ENCODE measurements at regions not wholly inside any gene's neighbourhood (a gene's known extent, or its start where the extent isn't known, plus 50 kb on each side); places are given as distances from the start of the nearest gene placed in this dataset.
"Not testable (repeated sequence)": the region's sequence is repeated elsewhere in the genome, so short reads cannot be mapped to it uniquely, and the experiment has no call there.

DNA sequence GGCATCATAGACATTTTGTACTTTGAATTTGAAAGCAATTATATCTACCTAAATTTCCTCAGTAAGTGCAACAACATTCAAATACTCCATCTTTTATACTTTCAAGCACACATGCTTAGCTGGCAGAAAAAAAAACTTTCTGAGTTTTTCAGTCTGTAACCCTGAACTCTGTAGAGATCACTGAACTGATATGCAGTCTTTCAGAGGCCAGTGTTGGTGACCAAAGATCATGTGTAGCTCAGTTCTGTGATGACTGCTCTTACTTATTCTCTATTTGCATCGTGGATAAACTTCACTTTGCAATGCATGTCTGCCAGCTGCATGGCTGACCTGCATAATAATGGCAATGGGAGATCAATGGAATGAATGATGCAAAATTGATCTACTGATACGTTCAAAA, 431.3 kb downstream of the FRK start:
- DNase-seq, result no peak
- Mint-ChIP-seq H3K27ac (no peak overlapping the region), H3K9me3 (no peaks in the 10 kb centered on the region), H3K4me3 (no peak overlapping the region), H3K4me1 (no peaks in the 10 kb centered on the region), H3K36me3 (ENCODE audit: low read depth) (no peaks in the 10 kb centered on the region), H3K27me3 (no peaks in the 10 kb centered on the region)
- ChIA-PET POLR2A (no interaction called here), CTCF (no interaction called here)

DNA sequence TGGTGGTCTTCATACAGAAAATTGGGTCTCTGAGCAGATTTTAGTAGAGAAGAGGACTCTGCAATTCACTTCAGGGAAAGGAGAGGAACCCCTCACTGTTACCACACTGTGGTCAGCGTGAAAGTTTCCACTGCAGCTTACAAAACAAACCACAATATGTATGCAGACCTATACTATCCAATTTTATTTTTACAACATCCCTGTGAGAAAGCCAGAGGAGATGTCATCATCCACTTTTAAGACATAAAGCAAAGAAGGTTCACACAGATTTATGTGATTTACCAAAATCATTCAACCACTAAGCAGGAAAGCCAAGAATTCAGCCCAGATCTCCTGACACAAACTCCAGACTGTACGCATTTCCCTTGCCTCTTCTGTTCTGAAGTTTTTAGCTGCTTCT, 442.4 kb downstream of the FRK start:
- H3K27ac Mint-ChIP-seq, result no peak overlapping the region
- ChIA-PET CTCF (no interaction called here), POLR2A (no interaction called here)
- no peaks in the 10 kb centered on the region for H3K27me3 Mint-ChIP-seq
- H3K4me3 Mint-ChIP-seq, result no peak overlapping the region
- H3K9me3 Mint-ChIP-seq, result peaks cover 2% of the 10 kb centered on the region
- no peak for DNase-seq
- H3K36me3 Mint-ChIP-seq (ENCODE audit: low read depth), result no peaks in the 10 kb centered on the region
- no peaks in the 10 kb centered on the region for H3K4me1 Mint-ChIP-seq

DNA sequence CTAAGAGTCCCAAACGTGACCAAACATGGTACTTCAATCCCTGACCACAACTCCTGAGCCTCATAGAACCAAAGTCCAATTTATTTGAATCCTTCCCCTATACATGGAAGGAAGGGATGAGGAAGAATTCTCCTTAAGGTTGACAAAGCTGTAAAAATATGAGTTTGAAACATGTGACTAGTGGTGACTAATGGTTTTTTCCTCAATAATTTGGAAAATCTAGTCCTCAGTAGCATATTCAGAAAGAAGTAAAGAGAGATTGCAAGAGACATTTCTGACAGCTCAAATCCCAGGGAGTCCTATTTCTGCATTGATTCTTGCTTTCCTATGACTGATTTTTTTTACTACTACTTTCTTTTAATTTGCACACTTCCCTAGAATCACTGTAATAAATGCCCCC, 443.7 kb downstream of the FRK start:
- ChIA-PET POLR2A (no interaction called here), CTCF (no interaction called here)
- Mint-ChIP-seq H3K9me3 (peaks cover 2% of the 10 kb centered on the region), H3K4me3 (no peak overlapping the region), H3K27ac (no peak overlapping the region), H3K27me3 (no peaks in the 10 kb centered on the region), H3K4me1 (no peaks in the 10 kb centered on the region), H3K36me3 (ENCODE audit: low read depth) (no peaks in the 10 kb centered on the region)
- no peak for DNase-seq

DNA sequence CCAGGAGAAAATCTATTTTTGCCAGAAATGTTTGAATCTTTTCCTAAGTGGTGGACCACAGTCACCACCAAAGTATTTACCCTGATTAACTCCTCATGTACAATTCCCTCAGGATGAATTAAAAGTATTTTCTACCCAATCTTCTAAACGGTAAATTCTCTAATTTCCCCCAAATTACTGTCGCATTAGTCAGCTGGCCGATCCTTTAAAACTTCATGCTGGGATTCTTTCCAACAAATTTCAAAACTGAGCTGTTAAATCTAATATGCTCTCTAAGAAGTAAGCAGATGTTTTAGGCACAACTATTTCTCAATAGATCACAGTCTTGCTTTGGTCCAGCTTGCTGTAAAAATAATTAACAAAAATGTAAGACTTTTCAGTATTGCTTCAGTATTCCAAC, 447.2 kb downstream of the FRK start:
- Mint-ChIP-seq H3K9me3 (peaks cover 2% of the 10 kb centered on the region), H3K36me3 (ENCODE audit: low read depth) (no peaks in the 10 kb centered on the region), H3K4me3 (no peak overlapping the region), H3K4me1 (no peaks in the 10 kb centered on the region), H3K27me3 (no peaks in the 10 kb centered on the region), H3K27ac (no peak overlapping the region)
- ChIA-PET POLR2A (no interaction called here), CTCF (no interaction called here)
- DNase-seq, result no peak

DNA sequence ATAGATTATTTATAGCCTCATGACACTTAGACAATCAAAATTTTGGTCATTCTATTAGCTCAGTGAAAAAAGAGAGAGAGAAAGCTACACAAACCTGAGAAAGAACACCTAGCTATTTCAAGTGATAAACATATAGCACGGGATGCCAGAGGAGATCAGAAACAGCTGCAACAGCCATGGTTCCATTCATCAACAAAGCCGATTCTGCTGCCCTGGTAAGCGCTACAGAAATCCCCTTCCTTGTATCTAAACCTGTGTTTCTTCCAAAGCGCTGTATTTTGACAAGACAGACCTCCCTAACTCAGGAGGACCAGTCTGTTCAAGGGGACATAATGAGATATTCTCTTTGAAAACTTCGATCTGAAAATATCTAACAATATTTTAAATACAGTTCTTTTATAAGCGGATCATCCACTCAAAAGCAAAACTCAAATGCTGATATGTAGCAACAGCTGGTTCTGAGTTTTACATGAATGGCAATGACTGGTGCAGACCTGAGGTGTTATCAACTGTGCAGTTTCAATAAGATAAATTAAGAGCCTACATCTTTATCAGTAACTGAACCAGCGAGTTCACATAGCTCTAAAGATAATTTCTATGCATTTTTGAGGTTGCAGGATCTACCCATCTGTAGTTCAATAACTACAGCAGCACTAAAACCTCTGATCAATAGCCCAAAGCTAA, 447.8 kb downstream of the FRK start:
- CTCF ChIA-PET, result no interaction called here
- H3K4me1 Mint-ChIP-seq, result no peaks in the 10 kb centered on the region
- peaks cover 2% of the 10 kb centered on the region for H3K9me3 Mint-ChIP-seq
- H3K36me3 Mint-ChIP-seq (ENCODE audit: low read depth), result no peaks in the 10 kb centered on the region
- DNase-seq, result no peak
- H3K4me3 Mint-ChIP-seq, result no peak overlapping the region
- no peak overlapping the region for H3K27ac Mint-ChIP-seq
- POLR2A ChIA-PET, result no interaction called here
- no peaks in the 10 kb centered on the region for H3K27me3 Mint-ChIP-seq

DNA sequence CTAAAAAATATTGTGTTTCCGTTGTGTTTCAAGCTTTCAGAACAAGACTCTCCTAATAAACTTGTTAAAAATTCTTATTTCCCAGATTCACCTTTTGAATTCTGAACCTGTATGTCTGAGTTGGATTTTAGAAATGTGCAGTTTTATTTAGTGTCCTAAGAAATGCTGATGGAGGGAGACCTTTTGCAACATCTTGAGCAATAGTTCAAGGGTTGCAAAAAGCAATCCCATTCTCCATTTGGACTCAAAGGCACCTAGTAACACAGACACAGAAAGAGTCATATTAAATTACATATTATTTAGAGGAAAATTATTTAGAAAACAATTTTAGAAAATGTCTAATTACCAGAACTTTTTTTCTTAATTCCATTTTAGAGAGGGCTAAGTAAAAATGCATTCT, 448.5 kb downstream of the FRK start:
- Mint-ChIP-seq H3K27ac (no peak overlapping the region), H3K36me3 (ENCODE audit: low read depth) (no peaks in the 10 kb centered on the region), H3K27me3 (no peaks in the 10 kb centered on the region), H3K4me3 (no peak overlapping the region), H3K9me3 (peaks cover 2% of the 10 kb centered on the region), H3K4me1 (no peaks in the 10 kb centered on the region)
- CTCF ChIA-PET, result no interaction called here
- DNase-seq, result no peak
- POLR2A ChIA-PET, result no interaction called here

- Mint-ChIP-seq H3K27me3 (no peaks in the 10 kb centered on the region), H3K36me3 (ENCODE audit: low read depth) (no peaks in the 10 kb centered on the region)
Measured at GRCh38 chr6:115610696-115611095, 450.0 kb downstream of the FRK start.

GRCh38 chr6:115609111-115609510, 451.6 kb downstream of the FRK start:
- Mint-ChIP-seq H3K4me3 (no peak overlapping the region), H3K4me1 (no peaks in the 10 kb centered on the region), H3K9me3 (peaks cover 4% of the 10 kb centered on the region), H3K27ac (no peak overlapping the region), H3K36me3 (ENCODE audit: low read depth) (no peaks in the 10 kb centered on the region), H3K27me3 (no peaks in the 10 kb centered on the region)
- DNase-seq, result no peak
- POLR2A ChIA-PET, result no interaction called here
- CTCF ChIA-PET, result no interaction called here

More at GRCh38 chr6:115610696-115611095, 450.0 kb downstream of the FRK start:
- no peak overlapping the region for H3K4me3 Mint-ChIP-seq
- no peaks in the 10 kb centered on the region for H3K4me1 Mint-ChIP-seq
- CTCF ChIA-PET, result no interaction called here
- no peaks in the 10 kb centered on the region for H3K9me3 Mint-ChIP-seq
- no peak overlapping the region for H3K27ac Mint-ChIP-seq
- POLR2A ChIA-PET, result no interaction called here
- DNase-seq, result no peak

DNA sequence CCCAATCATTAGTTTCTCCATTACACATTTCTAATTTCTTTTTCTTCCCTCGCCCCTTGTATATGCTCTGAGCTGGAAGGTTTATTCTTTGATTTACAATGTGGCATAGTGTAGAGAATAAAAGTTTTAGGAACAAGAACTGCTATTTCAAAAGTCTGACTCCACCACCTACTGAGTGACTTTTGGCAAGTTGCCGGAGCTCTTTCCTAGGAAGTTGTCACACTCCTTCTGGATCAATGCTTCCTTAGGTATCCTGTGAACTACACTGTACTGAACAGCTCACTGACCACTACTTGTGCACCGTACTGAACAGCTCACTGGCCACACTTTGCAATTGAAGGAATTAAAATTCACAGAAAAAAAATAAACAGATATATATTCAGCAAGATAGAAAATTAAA, 458.2 kb downstream of the FRK start:
- no peaks in the 10 kb centered on the region for H3K36me3 Mint-ChIP-seq (ENCODE audit: low read depth)
- ChIA-PET CTCF (no interaction called here), POLR2A (no interaction called here)
- no peak overlapping the region for H3K4me3 Mint-ChIP-seq
- H3K27ac Mint-ChIP-seq, result no peak overlapping the region
- no peaks in the 10 kb centered on the region for H3K4me1 Mint-ChIP-seq
- no peaks in the 10 kb centered on the region for H3K27me3 Mint-ChIP-seq
- H3K9me3 Mint-ChIP-seq, result peaks cover 8% of the 10 kb centered on the region
- no peak for DNase-seq

DNA sequence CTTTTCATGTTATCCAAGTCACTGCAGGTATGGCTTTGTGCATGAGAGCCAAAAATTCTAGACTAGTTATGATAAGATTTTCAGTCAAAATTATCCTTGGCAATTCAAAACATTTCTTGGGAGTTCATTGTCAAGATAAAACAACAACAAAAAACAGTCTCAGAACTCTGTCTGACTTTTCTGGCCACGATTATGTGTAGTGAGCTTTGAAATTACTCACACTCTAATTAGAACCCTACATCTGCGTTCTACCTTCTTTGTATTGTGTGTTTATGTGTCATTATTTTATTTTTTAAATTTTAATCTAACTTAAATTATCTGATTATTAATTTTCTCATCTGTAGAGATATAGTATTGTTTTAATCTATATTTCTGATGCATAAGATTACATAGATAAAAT, 459.2 kb downstream of the FRK start:
- POLR2A ChIA-PET, result no interaction called here
- Mint-ChIP-seq H3K9me3 (peaks cover 8% of the 10 kb centered on the region), H3K4me1 (no peaks in the 10 kb centered on the region), H3K27me3 (no peaks in the 10 kb centered on the region), H3K4me3 (no peak overlapping the region), H3K27ac (no peak overlapping the region), H3K36me3 (ENCODE audit: low read depth) (no peaks in the 10 kb centered on the region)
- CTCF ChIA-PET, result no interaction called here
- DNase-seq, result no peak

DNA sequence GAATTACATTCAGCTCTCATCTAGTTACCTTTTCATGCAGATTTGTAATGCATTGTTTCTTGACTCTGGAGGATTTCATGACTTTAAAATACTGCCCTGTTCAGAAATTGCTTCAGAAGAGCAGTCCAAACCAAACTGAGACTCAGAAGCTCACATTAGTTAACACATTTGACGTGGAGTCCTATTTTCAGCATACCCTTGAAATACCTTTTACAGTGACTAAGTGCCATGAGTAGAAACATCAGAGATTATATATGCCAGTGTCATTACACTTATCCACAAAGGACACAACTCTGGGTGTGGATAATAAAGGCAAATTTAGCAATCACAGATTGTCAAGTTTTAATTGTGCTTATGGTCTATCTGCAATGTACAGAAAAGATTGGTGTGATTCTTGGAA, 459.6 kb downstream of the FRK start:
- H3K4me1 Mint-ChIP-seq, result no peaks in the 10 kb centered on the region
- DNase-seq, result no peak
- ChIA-PET CTCF (no interaction called here), POLR2A (no interaction called here)
- H3K36me3 Mint-ChIP-seq (ENCODE audit: low read depth), result no peaks in the 10 kb centered on the region
- H3K27ac Mint-ChIP-seq, result no peak overlapping the region
- H3K9me3 Mint-ChIP-seq, result peaks cover 8% of the 10 kb centered on the region
- no peaks in the 10 kb centered on the region for H3K27me3 Mint-ChIP-seq
- no peak overlapping the region for H3K4me3 Mint-ChIP-seq

DNA sequence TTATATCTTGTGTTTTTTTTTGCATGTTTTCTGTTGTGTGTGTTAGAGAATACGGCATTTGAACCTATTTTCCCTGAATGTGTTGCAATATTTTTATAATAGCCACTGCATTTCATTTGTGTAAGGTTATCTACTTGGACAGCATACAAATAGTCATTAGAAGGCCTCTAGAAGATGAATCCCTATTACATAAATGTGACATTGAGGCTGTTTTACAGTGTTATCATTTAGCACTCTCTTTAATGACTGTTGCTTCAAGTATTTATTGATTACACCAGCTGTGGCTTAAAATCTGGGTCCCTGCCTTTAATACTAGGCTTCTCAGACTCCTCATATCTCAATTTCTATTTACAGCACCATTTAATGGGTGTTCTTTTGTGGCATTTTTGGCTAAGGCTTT, 465.8 kb downstream of the FRK start:
- Mint-ChIP-seq H3K9me3 (peaks cover 8% of the 10 kb centered on the region), H3K27me3 (no peaks in the 10 kb centered on the region), H3K4me3 (no peak overlapping the region), H3K4me1 (no peaks in the 10 kb centered on the region), H3K27ac (no peak overlapping the region), H3K36me3 (ENCODE audit: low read depth) (no peaks in the 10 kb centered on the region)
- ChIA-PET CTCF (no interaction called here), POLR2A (no interaction called here)
- no peak for DNase-seq

GRCh38 chr6:115592025-115592424, 468.7 kb downstream of the FRK start:
- Mint-ChIP-seq H3K9me3 (peaks cover 12% of the 10 kb centered on the region), H3K4me3 (no peak overlapping the region), H3K4me1 (no peaks in the 10 kb centered on the region), H3K27me3 (no peaks in the 10 kb centered on the region), H3K27ac (no peak overlapping the region), H3K36me3 (ENCODE audit: low read depth) (no peaks in the 10 kb centered on the region)
- POLR2A ChIA-PET, result no interaction called here
- CTCF ChIA-PET, result no interaction called here
- no peak for DNase-seq

GRCh38 chr6:115589072-115589471, 471.6 kb downstream of the FRK start:
- not testable (repeated sequence) for H3K27ac Mint-ChIP-seq, H3K27me3 Mint-ChIP-seq
- H3K9me3 Mint-ChIP-seq, result peaks cover 14% of the 10 kb centered on the region

DNA sequence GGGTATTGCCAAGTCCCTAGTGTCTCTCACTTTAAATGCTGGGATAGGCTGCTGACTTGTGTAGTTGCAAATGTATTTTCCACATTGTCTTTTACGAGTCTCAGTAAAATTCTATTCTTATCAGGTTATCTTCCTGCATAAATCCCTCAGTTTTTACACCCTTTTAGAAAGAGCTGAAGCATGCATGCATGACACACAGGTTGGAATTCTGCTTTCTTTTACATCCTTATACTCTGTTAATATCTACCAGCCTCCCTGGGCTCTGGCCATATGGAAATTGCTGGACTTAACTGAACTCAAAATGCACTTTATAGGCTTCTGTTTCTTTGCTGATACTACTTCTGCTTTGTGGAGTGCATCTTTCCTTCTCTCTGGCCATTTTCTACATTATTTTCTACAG, 477.4 kb downstream of the FRK start:
- CTCF ChIA-PET, result no interaction called here
- DNase-seq, result no peak
- no peaks in the 10 kb centered on the region for H3K4me1 Mint-ChIP-seq
- H3K27me3 Mint-ChIP-seq, result no peaks in the 10 kb centered on the region
- H3K27ac Mint-ChIP-seq, result no peak overlapping the region
- H3K36me3 Mint-ChIP-seq (ENCODE audit: low read depth), result no peaks in the 10 kb centered on the region
- H3K9me3 Mint-ChIP-seq, result peaks cover 2% of the 10 kb centered on the region
- H3K4me3 Mint-ChIP-seq, result no peak overlapping the region
- POLR2A ChIA-PET, result no interaction called here

More at GRCh38 chr6:115589072-115589471, 471.6 kb downstream of the FRK start:
- H3K4me3 Mint-ChIP-seq; H3K36me3 Mint-ChIP-seq (ENCODE audit: low read depth); H3K4me1 Mint-ChIP-seq; DNase-seq; POLR2A ChIA-PET; CTCF ChIA-PET: not testable (repeated sequence)

All from activated CD4-positive, alpha-beta memory T cell treated with anti-CD3 and anti-CD28 coated beads, Interleukin-2, amount 10 ng/mL, durations not matched to agents 7 days and 5 days (primary cell).